NCI-H82 treated with DMSO at 0.1 percent for 48 hours (cell line): ENCODE measurements at regions not wholly inside any gene's neighbourhood (a gene's known extent, or its start where the extent isn't known, plus 50 kb on each side); places are given as distances from the start of the nearest gene placed in this dataset.
A peak's percentile ranks its signal among the peaks of the same experiment; 100 is the strongest.

Experiments
- DNase-seq: peaks from one replicate; lab custom pipeline; 2025; ENCODE audit not compliant: unreplicated experiment; lab: John Stamatoyannopoulos, UW

- no peak for DNase-seq
Measured at GRCh38 chr20:57860576-57860975, 150.8 kb upstream of the PMEPA1 start.

DNA sequence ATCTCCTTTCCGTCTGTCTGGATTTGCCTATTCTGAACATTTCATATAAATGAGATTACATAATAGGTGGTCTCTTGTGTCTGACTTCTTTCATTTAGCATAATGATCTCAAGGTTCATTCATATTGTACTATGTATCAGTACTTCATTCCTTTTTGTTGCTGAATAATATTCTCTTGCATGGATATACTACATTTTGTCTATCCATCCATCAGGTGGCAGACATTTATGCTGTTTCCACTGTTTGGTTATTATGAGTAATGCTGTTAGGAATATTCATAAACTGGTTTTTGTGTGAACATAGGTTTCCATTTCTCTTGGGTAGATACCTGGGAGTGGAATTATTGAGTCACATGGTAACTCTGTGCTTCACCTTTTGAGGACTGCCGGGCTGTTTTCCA, 148.2 kb upstream of the PMEPA1 start:
- DNase-seq, result no peak

DNA sequence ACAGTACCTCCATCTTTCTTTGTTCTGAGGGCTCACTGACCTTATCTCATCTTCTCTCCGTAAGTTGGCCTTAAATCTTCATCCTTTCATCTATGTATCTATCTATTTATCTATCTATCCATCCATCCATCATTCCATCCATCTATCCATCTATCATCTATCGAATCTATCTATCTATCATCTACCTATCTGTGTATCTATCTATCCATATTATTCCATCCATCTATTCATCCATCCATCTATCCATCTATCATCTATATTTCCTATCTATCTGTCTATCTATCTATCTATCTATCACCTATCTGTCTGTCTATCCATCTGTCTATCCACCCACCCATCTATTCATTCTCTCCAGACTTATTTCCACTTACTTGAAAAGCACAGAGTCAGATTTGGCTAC, 147.3 kb upstream of the PMEPA1 start:
- DNase-seq, result no peak

- no peak for DNase-seq
Measured at GRCh38 chr20:57856658-57857057, 146.8 kb upstream of the PMEPA1 start.

DNA sequence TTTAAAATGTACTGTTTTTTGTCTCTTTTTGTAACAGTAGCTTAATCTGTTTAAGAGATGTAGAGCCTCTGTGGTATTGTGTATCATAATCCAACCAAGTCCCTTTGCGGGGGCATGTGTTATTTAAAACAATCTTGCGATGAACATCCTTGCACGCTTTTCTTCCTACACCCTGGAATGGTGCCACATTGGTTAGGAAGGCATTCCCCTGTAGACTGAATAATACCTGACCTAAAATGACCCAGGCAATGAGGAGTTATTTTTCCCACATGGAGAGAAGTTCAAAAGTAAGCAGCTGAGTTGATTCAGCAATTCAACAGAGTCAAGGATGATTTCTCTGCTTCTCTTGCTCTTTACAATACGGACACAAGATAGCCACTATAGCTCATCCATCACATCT, 142.0 kb upstream of the PMEPA1 start:
- no peak for DNase-seq

- no peak for DNase-seq
Measured at GRCh38 chr20:57851025-57851682, 141.3 kb upstream of the PMEPA1 start.

DNA sequence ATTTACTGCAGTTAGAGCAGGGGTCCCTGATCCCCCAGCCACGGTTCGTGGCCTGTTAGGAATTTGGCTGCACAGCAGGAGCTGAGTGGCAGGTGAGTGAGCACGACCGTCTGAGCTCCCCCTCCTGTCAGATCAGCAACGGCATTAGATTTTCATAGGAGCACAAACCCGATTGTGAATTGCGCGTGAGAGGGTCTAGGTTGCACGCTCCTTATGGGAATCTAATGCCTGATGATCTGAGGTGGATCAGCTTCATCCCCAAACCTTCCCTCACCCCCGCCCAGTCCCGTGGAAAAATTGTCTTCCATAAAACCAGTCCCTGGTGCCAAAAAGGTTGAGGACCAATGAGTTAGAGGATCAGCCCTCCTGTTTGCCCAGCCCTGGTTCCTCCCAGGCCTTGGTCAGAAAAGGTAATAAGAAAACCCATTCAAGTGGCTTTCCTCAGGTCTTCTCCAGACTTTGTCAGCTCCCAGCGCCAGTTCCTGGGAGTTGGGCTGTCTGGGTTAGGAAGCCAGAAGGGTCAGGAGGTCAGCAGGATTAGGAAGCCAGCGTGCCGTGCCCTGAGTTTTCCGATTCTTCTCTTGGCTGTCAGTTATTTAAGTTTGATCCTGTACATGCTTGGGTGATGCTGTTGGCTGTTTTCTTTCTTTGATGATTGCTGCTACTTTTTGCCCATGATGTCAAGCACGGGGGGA, 139.9 kb upstream of the PMEPA1 start:
- no peak for DNase-seq

GRCh38 chr20:57849121-57849520, 139.3 kb upstream of the PMEPA1 start:
- DNase-seq, result no peak

DNA sequence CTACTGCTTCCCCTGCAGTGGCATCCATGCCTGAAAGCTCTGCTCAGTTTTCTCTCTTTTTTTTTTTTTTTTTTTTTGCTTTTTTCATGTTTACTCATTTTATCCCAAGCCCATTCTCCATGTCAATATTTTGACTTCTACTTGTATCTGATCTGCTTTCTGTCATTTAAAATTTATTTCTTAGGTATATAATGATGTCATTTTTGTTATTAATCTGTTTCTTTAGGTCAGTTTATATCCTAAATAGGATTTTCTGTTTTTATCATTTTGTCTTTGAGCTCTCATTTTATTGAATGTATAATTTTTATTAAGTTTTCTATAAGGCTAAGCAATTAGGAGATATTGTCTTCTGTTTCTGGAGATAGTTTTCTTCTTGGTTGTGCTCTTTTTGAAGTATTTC, 138.5 kb upstream of the PMEPA1 start:
- no peak for DNase-seq

DNA sequence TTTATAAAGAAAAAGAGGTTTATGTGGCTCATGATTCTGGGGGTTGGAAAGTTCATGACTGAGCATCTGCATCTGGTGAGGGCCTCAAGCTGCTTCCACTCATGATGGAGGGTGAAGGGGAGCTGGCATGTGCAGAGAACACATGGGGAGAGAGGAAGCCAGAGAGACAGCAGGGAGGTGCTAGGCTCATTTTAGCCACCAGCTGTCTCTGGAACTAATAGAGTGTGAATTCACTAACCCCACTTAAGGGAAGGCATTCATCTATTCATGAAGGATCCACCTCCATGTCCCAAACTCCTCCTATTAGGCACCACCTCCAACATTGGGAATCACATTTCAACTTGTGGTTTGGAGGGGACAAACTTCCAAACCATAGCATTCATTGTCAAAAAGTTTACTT, 137.3 kb upstream of the PMEPA1 start:
- DNase-seq, result no peak

DNA sequence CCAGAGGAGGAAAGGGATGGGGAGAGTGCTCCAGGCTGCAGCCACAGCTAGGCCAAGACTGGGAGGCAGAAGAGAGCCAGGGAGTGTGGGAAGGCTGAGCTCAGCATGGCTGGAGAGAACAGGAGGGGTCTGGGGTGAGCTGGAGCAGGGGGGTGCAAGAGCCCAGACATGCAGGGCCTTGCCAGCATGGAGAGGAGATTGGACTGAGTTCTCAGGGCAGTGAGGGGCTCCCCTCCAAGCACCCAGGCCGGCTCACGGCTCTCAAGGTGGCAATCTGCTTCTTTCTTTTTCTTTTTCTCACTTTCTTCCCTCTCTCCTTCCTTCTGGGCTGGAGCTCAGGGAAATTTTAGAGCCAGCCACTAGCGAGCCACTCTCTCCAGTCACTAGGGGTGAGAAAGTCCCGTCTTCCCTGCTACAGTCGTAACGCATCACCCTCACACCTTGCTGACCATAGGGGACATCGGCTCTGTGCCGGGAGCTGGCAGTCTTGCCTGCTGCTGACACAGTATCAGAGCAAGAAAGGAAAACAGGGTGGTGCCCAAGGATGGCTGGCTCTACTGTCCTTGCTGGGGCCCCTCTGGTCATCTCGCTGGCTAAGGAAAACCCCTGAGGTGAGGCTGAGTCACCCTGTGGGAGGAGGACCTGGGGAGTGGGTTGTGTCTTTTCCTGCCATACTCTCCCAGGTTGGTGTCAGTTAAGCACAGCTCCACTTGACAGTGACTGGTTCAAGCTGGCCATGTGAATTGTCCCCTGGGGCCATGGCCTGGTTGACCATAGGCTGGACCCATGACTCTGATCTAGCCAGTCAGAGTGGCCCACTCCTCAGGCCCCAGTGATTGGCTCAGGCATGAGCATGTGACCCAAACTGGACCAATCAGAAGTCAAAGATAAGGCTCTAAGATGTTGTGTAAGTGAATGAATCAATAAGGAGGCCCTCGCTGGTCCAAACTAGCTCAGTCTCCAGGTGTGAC, 135.1 kb upstream of the PMEPA1 start:
- DNase-seq, result no peak

DNA sequence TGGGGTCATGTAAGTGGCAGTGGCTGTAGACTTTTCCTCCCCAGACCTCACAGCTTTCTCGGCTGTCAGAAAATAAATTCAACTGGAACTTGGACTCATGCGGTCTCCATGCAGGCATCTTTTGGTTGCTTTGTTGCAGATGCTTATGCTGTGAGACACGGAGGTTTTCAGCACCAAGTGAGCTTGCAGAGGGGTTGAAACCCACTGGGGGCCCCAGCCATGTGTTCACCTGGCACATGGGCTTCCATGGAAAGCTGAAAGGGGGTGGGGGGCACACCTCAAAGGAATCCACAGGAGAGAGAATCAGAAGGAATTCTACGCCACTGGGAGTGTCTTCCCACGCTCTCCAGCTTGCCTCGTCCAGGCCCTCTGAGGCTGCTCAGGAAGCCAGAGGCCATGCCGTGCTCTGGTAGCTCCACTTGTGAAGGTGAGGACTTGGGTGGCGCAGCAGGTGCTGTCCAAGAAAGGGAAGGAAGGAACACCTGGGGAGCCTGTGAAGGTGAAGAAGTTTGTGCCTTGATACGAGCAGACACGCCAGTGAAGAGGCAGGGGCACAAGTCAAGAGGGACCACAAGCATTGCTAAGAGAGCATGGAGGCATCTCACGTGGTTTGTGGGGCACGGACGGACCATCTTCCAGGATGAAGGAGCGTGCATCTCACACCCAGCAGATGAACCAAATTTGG, 134.3 kb upstream of the PMEPA1 start:
- no peak for DNase-seq

GRCh38 chr20:57842720-57843119, 132.9 kb upstream of the PMEPA1 start:
- peak; percentile 68 for DNase-seq

GRCh38 chr20:57841297-57841866, 131.6 kb upstream of the PMEPA1 start:
- no peak for DNase-seq

- DNase-seq, result no peak
Measured at GRCh38 chr20:57840504-57841296, 130.9 kb upstream of the PMEPA1 start.

- DNase-seq, result no peak
Measured at GRCh38 chr20:57840066-57840465, 130.3 kb upstream of the PMEPA1 start.

DNA sequence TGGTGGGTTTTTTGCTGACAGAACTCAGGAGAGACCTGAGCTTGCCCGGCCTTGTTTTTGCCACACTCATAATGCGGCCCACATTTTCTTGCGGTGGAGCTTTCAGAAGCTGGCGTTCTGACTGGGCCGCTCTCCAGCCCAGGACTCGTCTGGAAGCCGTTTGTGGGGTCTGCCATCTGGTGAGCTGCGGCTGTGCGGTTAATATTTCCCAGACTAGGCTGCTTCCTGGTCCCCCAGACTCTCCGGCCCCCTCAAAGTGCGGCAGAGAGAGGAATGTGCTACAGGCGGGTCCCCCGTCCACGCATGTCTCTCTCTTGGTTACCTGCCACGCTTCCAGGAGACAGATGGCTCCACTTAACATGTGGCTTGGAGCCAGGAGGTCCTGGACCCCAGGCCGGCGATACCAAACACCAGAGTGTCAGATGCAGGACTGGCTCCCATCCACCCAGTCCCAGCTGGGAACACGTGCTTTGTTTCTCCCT, 128.9 kb upstream of the PMEPA1 start:
- peak; percentile 43 for DNase-seq

DNA sequence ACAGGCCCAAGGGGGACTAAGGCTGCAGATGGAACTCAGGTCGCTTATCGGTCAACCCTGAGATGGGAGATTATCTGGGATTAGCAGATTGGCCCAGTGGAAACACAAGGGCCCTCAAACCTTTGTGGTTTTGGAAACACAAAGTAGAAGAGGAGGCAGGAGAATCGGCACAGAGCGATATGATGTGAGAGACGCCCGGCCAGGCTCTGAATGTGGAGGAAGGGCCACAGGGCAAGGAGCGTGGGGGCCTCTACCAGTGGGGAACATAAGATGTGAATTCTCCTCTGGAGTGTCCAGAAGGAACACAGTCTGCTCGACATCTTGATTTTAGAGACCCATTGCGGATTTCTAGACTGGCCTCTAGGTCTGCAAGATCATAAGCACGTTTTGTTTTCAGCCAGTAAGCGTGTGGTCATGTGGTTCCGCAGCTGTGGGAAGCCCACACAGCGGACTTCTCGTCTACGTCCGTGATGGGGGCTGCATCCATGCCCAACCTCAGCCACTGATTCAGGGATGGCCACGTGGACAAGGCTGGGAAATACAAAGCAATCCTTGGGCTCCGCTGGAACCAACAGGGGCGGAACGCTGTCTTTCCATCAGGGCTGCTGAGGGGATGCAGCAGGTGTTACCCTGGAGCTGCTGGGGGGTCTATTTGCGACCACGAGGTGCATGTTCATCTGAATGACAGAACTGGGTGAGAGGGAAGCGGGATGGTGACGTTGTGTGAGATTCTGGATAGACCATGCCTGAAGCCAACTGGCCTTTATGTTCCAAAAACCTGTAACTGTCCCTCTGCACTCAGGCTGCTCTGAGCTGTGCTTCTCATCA, 127.6 kb upstream of the PMEPA1 start:
- DNase-seq, result peak; percentile 87
